ENCODE measurements at regions not wholly inside any gene's neighbourhood (a gene's known extent, or its start where the extent isn't known, plus 50 kb on each side); places are given as distances from the start of the nearest gene placed in this dataset.
A peak's percentile ranks its signal among the peaks of the same experiment; 100 is the strongest.

- TF ChIP-seq RNF2 (IDR thresholded peaks at IDR 0.05; ENCODE audit: borderline replicate concordance, low read depth): no peak
These were observed 172.1 kb downstream of the RBFOX3 start (continued) for GRCh38 chr17:79438546-79439334.

- peak; percentile 38 to 69; a peak in 3 of 6 replicates for ATAC-seq
- TF ChIP-seq CHD2 (IDR thresholded peaks at IDR 0.05; ENCODE audit: low read length, partially characterized antibody): no peak
- TF ChIP-seq NR3C1 (IDR thresholded peaks at IDR 0.05): no peak
- TF ChIP-seq ZSCAN20 (CRISPR knock-in tag; IDR thresholded peaks at IDR 0.05): no peak
- no peak for TF ChIP-seq HES2 (IDR thresholded peaks at IDR 0.05)
- 88% methylated on average over 4 of the region's 4 CpGs for WGBS (ENCODE audit: missing lambda C conversion rate)
- Histone ChIP-seq H3K4me2 (no peak overlapping the region), H3K9me3 (peaks cover 6% of the 10 kb centered on the region; the same call in 2 of the 3 replicates), H3K27ac (0 out of 6 replicates have a peak overlapping the region, but pooled peaks of 1 of the 2 experiments have one; percentile 15), H3K4me3 (no peak overlapping the region), H3K4me1 (peaks cover 36% of the 10 kb centered on the region)
- FAIRE-seq: no peak
- POLR2A ChIA-PET: no interaction called here
- no peak for DNase-seq (ENCODE audit: low read depth in 1 of 2, low spot score in 1 of 2)
- CTCF ChIA-PET: interaction anchor here (0.6 to 4.6 kb wide), 8 partner anchors 9 to 350 kb away, joined by 3 to 18 read pairs (median 3); no protein-coding TSS in a partner anchor
These were observed 172.8 kb downstream of the RBFOX3 start for GRCh38 chr17:79438058-79438457.

- peak overlapping the region in 1 of 2 experiments; percentile 50; a peak in 3 of 6 replicates for H3K27ac ChIP-seq
- POLR2A ChIA-PET: no interaction called here
- H3K4me1 ChIP-seq: peaks cover 35% of the 10 kb centered on the region
- H3K4me2 ChIP-seq: no peak overlapping the region
- ATAC-seq (no peak), DNase-seq (ENCODE audit: low read depth in 1 of 2, low spot score in 1 of 2) (no peak), FAIRE-seq (no peak)
- H3K9me3 ChIP-seq: peaks cover 6% of the 10 kb centered on the region; the same call in 2 of the 3 replicates
- CTCF ChIA-PET: interaction anchor here (1.5 to 4.6 kb wide), 2 partner anchors 176 to 272 kb away, joined by 3 to 18 read pairs; no protein-coding TSS in a partner anchor
- 68% methylated on average over 7 of the region's 11 CpGs for WGBS (ENCODE audit: missing lambda C conversion rate)
- no peak overlapping the region for H3K4me3 ChIP-seq
- TF ChIP-seq E2F6 (IDR thresholded peaks at IDR 0.05; ENCODE audit: borderline replicate concordance, low read depth): no peak
- no peak for TF ChIP-seq POLR2AphosphoS2 (conservative IDR thresholded peaks at IDR 0.05; ENCODE audit: low read length)
- TF ChIP-seq RAD21 (conservative IDR thresholded peaks at IDR 0.05 in 1 of 2, IDR thresholded peaks at IDR 0.05 in 1 of 2): no peak
- TF ChIP-seq MAZ (IDR thresholded peaks at IDR 0.05; ENCODE audit: borderline replicate concordance, low read depth, low read length): no peak
- no peak for TF ChIP-seq TP53 (CRISPR knock-in tag; IDR thresholded peaks at IDR 0.05)
- TF ChIP-seq ELK1 (IDR thresholded peaks at IDR 0.05; ENCODE audit: low read depth, low read length): no peak
- no peak for TF ChIP-seq HDAC2 (IDR thresholded peaks at IDR 0.05)
- no peak for TF ChIP-seq RFX5 (IDR thresholded peaks at IDR 0.05)
- TF ChIP-seq NFE2L2 (conservative IDR thresholded peaks at IDR 0.05; ENCODE audit: low read length): no peak
- TF ChIP-seq CHD4 (IDR thresholded peaks at IDR 0.05; ENCODE audit: borderline replicate concordance): no peak
- no peak for TF ChIP-seq MAFK (IDR thresholded peaks at IDR 0.05; ENCODE audit: partially characterized antibody)
- no peak for TF ChIP-seq HOXA7 (CRISPR knock-in tag; IDR thresholded peaks at IDR 0.05)
- TF ChIP-seq ESRRA (IDR thresholded peaks at IDR 0.05; ENCODE audit: borderline replicate concordance, low read length): no peak
- no peak for TF ChIP-seq HES2 (IDR thresholded peaks at IDR 0.05)
These were observed 173.8 kb downstream of the RBFOX3 start for GRCh38 chr17:79437081-79437480.

All from A549 (cell line).